Posterior cingulate gyrus (tissue), 11 donors: ENCODE measurements at regions not wholly inside any gene's neighbourhood (a gene's known extent, or its start where the extent isn't known, plus 50 kb on each side); places are given as distances from the start of the nearest gene placed in this dataset.

Experiments
- DNase-seq, 10 donors: peaks; one replicate each; pipeline versions ENCODE4 v3.0.0 to v3.0.0-alpha.2; 2020 to 2021; ENCODE audit warnings: mixed read lengths in 3 of 10
- intact Hi-C: fragments of 100-400 bp; cut with DNase I; formaldehyde crosslinking; loops from one replicate; pipeline ENCODE4 v1.15.1; 2023

DNA sequence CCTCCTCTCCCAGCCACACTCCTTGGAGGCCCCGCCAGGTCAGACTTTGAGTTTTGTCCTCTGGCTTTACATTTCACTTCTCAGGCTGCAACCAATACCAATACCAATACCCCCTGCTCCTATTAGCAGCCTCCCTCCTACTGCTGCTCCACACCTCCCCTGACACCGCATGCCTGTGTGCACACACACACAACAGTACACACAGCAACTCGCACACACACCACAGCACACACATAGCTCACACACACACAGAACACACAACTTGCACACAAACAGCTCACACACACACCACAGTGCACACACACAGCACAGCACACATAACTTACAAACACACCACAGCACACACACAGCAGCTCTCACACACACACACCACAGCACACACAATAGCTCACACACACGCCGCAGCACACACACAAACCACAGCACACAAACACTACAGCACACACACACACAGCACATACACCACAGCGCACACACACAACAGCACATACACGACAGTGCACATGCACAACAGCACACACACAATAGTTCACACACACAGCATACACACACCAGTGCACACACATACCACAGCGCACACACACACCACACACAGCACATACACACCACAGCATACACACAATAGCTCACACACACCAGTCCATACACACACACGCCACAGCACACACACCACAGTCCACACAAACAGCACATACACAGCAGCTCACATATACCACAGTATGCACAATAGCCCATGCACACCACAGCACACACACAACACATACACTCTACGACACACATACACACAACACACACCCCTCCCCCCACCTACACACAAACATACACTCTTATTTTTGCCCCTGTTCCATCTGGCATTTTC, 204.7 kb downstream of the UACA start:
- no peak for DNase-seq
- intact Hi-C loops: no loop called here

DNA sequence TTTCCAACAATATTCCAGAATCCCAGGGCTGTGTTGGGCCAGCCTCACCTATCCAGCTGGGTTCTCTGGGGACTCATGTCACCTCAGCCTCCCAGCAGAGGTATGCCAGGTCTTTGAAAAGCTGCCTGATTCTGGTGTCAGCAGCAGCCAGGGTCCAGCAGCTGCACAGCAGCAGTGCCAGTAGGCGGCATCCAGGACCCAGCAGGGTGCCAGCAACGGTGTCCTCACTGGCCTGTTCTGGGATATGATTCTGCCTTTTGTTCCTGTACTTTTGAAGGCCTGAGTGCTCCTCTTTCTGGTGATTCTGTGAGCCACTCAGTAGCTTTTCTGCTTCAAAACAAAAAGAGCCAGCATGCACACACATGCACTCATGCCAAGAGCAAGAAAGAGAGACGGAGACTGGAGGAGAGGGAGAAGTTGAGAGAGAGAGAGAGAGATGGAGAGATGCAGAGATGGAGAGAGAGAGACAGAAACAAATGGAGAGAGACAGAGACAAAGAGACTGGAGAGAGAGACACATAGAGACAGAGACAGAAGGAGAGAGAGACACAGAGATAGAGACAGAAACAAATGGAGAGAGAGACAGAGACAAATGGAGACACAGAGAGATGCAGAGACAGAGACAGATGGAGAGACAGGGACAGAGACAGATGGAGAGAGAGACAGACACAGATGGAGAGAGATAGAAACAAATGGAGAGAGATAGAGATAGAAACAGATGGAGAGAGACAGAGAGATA, 205.7 kb downstream of the UACA start:
- intact Hi-C loops: no loop called here
- DNase-seq: no peak

DNA sequence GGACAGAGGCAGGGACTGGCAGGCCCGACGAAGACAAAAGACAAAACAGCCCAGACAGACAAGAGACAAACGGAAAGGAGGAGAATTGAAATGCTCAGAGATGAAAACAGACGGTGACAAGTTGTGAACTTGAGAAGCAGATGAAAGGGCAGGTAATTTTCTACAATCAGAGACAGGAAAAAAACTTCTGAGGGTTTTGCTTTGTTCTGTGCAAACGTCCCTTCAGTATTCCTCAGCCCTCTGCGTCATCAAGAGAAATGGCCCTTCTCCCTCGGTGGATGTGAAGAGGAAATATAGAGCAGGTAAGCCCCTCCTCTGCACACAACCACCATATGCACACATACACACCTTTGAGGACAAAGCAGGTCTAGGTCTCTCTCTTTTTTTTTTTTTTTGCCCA, 206.6 kb downstream of the UACA start:
- intact Hi-C loops: no loop called here
- DNase-seq: no peak

DNA sequence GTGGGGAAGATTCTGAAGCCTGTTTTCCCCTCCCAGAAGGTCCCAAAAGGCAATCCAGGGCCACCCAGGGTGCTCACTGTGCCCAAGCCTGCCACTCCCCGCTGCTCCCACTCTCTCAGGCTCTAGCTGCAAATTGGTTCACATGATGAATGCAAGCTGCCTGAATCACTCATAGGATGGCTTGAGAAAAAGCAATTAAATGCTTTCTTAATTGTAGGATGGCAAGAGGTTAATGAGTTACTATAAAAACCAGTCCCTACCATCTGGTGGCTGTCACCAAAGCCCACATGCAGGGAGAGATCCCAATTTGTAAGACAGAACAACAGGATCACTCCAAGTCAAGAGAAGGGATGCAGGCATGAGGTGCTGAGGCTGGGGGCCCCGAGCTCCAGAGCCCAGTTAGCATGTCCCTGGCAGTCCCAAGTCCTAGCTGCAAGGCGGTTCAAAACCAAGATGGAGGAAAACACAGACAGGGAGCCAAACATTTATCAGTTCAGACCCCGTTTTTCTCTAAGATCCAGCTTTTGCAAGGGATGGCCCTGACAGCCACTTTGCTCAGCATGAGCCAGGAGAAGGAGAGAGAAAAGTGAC, 207.1 kb downstream of the UACA start:
- intact Hi-C loops: no loop called here
- no peak for DNase-seq

DNA sequence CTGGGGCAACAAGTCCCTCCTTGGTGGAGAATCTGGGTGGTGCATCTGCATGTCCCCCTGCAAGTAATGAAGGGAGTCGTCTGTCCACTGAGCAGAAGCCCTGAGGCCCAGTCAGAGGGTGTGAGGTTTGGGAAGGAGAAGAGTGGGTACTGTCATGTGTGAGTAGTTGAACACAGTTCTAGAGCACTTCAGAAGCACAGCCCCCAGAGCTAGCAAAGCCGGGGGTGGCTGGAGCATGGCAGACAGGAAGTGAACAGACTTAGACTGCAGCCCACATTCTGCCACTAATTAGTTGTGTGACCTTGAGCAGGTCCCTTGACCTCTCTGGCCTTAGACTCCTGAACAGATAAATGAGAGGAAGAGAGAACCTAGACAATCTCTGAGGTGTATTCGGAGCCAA, 207.6 kb downstream of the UACA start:
- DNase-seq: no peak
- intact Hi-C loops: no loop called here

DNA sequence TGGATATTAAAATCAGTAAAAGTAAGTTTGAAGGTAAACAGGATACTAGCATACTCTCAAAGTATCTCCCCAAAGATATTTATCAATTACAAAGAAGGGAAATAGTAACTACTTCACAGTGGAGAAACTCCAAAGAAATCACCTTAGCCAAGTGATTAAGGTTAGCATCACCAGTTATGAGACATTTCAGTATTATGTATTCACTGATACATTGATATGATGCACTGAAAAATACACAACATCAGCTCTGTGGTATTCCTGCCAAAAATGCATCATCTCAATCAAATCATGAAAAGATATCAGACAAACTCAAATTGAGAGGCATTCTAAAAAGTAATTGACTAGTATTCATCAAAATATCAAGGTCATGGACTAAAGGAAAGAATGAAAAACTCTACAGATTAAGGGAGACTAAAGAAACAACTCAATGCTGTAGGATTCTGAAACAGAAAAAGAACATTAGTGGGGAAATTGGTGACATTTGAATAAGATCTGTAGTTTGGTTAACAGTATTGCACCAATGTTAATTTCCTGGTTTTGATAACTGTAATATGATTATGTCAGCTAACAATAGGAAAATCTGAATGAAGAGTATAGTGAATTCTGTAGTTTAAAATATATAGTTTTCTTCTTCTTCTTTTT, 215.4 kb downstream of the UACA start:
- DNase-seq: no peak
- intact Hi-C loops: no loop called here

DNA sequence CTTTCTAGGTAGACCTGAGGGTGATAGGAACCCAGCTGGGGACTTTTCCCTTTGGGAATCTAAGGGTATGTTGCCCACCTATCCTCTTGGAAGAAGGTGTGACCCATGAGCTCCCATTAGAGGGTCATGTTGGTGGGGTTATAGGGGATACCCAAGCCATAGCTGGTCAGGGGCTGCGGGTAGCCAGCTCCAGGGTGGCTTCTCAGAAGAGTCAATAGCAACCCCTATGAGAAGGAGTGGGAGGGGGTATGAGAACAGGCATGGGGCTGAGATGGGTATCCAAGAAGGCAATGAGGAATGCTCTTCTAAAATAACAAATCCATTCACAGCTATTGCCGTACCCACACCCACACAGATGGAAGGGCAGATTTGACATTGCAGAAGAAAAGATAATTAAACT, 217.8 kb downstream of the UACA start:
- DNase-seq: no peak
- intact Hi-C loops: no loop called here

DNA sequence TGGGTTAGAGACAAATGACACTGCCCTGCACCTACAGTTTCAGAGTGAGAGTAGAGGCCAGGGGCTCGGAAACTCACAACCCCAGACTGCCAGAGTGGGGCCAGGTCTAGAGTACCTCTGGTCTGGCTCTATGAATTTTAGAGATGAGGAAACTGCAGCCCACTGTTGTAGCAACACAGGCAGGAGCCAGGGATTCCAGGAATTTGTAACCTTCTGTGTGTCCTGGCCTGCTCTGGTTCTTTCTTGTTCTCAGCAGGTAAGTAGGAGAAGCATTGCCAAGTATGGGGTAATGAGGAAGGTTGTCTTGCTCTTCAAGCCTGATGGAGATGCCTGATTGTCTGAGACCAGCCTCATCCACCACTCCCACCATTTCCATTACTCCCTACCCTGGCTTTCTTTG, 221.8 kb downstream of the UACA start:
- DNase-seq: no peak
- intact Hi-C loops: no loop called here

DNA sequence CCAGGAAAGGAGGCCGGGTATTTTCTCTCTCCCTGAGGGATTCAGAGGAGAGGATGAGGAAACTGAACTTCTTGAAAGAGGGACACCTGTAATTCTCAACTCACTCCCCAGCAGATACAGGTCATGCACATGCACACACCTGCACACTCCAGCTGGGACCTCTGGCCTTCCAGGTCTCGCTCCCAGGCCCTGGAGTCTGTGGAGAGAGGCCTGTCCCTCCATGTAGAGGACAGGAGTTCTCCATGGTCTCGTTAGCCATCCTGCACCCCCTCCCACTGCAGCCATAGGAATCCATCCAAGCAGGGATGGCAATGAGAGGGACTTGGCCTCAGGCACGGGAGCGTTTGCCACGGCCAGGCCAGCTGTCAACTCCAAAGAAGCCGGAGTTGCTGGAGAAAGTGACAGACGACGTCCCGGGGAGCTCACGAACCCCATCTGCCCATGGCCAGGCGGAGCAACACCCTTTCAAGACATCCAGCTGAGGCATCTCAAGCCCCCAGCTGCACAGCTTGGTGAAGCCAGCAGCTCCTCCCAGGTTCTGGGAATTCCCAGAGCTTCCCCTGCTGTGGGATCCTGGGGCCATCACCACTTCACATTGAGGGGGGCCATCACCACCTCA, 223.3 kb downstream of the UACA start:
- no peak for DNase-seq
- intact Hi-C loops: no loop called here

DNA sequence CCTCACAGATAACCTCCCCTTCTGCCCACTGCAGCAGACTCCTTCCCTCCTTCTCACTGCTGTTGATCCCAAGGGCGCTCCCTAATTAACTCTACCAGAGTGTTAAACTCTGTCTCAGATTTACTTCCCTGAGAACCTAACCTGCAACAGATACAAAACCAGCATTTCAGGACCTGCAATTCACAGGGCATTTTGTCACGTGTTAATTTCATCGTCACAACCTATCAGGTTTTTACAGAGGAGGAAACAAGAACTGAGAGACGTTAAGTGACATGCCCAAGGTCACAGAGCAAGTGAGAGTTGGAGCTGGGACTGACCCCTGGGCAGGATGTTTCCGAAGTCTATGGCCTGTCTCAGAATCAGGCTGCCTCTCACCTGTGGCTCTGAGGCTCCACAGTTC, 223.9 kb downstream of the UACA start:
- DNase-seq: no peak
- intact Hi-C loops: no loop called here

DNA sequence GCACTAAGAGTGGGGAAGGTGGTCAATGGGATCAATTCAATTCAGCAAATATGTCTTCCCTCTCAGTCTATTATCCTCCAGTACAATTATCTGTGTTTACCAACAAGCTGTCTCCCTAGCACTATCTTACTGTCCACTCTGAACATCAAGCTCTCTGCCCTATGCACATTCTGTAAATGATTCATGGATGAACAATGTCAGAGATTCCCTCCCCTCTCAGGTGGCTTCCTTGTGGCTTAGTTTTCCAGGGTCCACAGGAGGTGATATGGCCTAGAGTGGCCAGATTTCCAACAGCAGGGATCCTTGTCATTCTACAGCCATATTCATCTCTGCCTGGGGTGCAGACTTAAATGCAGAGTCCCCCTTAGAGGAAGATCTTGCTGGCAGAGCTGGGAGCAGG, 225.1 kb downstream of the UACA start:
- no peak for DNase-seq
- intact Hi-C loops: no loop called here

DNA sequence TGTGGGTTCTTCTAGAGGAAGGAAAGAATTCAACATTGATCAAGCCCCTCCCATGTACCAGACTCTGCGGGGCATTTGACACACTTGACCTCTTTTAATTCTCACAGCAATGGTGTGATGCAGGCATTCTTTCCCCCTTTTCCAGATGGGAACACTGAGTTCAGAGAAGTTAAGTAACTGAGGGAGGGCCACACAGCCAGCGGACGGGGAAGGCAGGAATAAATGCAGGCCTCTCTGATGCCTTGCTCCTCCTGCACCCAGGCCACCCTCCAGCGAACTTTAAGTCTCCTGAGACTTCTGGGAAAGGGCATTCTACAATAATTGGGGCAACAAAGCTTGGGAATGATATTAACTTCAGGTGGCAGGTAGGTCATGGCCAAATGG, 227.4 kb downstream of the UACA start:
- DNase-seq: no peak
- intact Hi-C loops: no loop called here

DNA sequence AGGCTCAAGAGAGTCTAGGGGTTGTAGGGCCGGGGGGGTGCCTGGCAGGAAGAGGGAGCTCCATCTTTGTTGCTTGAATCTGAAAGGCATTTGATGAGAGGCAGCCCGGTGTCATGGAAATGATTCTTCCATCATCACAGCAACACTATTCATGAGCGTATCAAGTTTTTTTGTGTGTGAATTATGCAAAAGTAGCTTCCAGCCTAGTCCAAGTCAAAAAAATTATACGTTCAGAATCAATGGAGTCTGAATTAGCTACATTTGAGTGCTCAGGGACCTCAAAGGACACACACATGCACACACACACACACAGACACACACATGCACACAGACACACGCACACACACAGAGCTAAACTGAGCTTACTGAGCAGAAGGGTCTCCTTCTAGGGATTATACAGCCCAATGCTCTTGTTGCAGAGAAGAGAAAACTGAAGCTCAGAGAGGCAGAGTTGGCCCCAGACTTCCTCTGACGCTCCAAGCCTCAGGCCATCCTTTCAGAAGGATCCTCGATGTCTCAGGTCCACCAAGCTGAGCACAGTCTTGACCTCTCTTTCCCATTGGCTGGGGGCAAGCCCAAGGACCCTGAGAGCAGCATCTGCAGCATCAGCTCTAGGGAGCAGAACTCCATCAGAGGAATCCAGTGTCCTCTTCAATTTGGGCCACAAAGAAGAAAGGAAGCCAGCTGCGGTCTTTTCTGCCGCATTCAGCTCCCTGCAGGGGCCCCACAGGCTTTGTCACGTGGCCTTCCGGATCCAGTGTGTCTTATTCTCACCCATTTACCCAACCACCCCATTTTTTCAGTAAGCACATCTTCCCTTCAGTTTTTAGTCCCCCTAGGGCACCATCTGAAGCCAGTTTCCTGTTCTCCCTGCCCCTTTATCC, 228.0 kb downstream of the UACA start:
- no peak for DNase-seq
- intact Hi-C loops: no loop called here

DNA sequence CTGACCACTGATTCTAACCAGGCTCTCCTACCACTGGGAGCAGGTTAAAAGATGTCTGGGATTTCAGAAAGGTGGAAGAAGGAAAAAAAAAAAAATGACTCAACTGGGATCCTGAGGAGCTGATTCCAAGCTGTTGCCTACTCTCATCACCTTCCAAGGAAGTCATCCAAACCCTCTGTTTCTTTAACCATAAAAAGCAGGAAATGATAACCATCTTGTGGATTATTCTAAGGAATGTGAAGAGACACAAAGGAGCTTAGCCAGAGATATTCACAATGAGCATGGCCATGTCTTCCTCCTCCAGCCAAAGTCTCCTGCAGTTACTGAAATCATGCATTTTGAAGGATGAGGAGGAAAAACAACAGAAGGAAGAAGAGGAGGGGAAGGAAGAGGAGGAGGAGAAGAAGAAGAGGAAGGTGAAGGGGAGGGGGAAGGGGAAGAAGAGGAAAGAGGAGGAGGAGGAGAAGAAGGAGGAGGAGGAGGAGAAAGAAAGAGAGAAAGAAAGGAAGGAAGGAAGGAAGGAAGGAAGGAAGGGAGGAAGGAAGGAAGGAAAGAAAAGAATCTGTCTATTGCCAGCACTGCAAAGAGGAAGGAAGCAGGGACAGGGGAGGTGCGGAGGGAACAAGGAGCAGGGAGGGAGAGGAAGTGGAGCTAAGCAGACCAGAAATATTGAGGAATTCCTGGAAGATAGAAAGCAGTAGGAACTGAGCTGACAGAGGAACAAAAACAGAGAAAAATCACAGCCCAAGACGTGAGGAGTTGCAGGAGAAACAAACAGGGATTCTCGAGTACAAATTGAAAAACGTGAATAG, 229.2 kb downstream of the UACA start:
- no peak for DNase-seq
- intact Hi-C loops: no loop called here

DNA sequence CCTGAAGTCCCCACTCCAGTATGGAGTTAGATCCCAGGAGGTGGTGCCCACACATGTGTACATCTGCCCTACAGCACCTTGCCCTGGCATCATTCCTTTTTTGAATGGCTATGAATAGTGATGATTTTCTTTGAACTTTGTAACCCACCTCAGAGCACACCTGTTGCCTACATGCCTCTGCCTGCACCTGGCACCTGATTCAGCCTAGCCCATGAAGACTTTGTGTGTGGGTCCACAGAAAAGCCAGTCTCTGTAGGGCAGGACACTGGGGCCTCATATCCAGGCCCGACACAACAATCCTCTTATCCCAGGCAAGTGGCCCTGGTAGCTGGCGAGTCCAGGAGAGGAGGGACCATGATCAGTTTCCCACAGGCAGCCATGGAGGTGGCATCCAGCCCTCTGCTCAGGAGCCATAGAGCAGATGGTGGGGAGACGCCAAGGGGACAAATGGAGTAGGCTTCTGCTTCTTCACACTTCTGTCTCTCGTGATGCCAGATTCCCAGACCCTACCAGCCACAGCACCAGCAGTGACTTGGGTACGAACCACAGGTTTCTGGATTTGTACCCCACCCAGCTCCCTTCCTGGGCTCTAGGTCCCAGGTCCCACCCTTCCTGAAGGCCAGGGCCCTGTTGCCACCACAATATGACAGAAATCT, 230.7 kb downstream of the UACA start:
- intact Hi-C loops: no loop called here
- DNase-seq: no peak

DNA sequence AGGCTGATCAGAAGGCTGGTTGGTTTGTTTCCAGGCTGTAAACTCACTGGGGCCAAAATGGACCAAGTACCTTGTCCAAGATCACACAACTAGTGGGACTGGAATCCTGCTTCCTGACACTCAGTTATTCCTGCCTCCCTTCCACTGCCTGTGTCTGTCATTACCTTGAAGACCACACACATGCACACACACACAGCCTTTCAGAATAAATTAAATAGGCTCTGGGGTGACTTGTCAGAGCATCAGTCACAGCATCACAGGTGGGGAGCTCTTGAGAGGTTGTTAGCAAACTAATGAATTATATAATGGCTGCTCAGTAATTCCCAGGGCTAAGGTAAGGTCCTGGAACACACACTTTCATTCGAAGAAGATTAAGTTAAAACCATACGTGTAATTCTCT, 231.8 kb downstream of the UACA start:
- intact Hi-C loops: no loop called here
- DNase-seq: no peak

DNA sequence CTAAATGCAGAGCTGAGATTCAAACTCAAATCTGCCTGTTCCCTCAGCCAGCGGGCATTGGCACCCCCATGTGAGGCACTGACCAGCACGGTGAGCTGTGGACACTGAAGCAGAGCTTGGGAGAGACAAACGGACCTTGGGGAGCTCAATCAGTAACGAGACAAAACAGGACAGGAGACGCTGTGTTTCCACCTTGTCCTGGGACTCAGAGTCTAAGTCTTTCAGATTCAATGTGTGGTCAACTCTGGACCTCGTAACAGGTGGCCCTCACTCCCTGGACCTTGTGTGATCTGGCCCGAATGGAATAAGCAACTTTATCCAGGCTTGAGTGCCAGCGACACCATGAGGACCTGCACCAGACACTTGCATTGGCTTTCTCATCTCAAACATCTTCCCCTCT, 232.5 kb downstream of the UACA start:
- intact Hi-C loops: no loop called here
- no peak for DNase-seq

DNA sequence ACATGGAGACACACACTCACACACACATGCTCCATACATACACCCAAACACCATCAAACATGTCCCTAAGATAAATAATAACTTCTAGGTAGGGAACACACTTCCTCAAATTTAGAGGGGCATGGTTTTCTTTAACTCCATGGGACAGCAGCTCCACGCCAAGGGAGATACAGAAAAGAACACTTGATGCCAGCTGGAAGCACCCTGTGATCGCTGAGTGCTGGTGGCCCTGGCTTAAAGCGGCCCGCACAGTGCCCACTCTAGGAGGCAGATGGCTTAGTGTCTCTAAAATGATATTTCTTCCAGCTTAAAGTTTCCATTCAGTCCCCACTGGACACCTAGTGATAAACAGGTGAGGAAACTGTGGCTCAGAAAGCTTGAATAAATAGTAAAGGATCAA, 232.9 kb downstream of the UACA start:
- intact Hi-C loops: no loop called here

More for the DNA sequence above, 232.9 kb downstream of the UACA start:
- DNase-seq: no peak
